Inflammatory macrophage (primary cell): ENCODE measurements at regions not wholly inside any gene's neighbourhood (a gene's known extent, or its start where the extent isn't known, plus 50 kb on each side); places are given as distances from the start of the nearest gene placed in this dataset.
"Not testable (repeated sequence)": the region's sequence is repeated elsewhere in the genome, so short reads cannot be mapped to it uniquely, and the experiment has no call there.

Source experiments
- DNase-seq, 2 donors: peaks; one replicate each; pipeline ENCODE4 v3.0.0-alpha.2; 2020 to 2022

GRCh38 chr6:141874930-141875602 is 257.7 kb upstream of the GJE1 start:
- no peak for DNase-seq

GRCh38 chr6:141869509-141869908 is 263.2 kb upstream of the GJE1 start:
- not testable (repeated sequence) for DNase-seq

- no peak for DNase-seq
These were observed 265.0 kb upstream of the GJE1 start for GRCh38 chr6:141867767-141868166.

GRCh38 chr6:141866731-141867497 is 265.8 kb upstream of the GJE1 start:
- DNase-seq, result no peak

- no peak for DNase-seq
These were observed 281.7 kb upstream of the GJE1 start for GRCh38 chr6:141851063-141851462.

- DNase-seq, result no peak
These were observed 284.5 kb upstream of the GJE1 start for GRCh38 chr6:141848029-141848890.

- DNase-seq, result no peak
These were observed 286.1 kb upstream of the GJE1 start for GRCh38 chr6:141846639-141847038.

- no peak for DNase-seq
These were observed 289.4 kb upstream of the GJE1 start for GRCh38 chr6:141843178-141843834.

GRCh38 chr6:141833001-141833655 is 299.6 kb upstream of the GJE1 start:
- DNase-seq, result no peak

- no peak for DNase-seq
These were observed 302.2 kb upstream of the GJE1 start for GRCh38 chr6:141830530-141830929.

- no peak for DNase-seq
These were observed 303.0 kb upstream of the GJE1 start for GRCh38 chr6:141829566-141830360.

- DNase-seq, result no peak
These were observed 308.4 kb upstream of the GJE1 start for GRCh38 chr6:141824350-141824749.

GRCh38 chr6:141815039-141815438 is 317.7 kb upstream of the GJE1 start:
- DNase-seq, result not testable (repeated sequence)

GRCh38 chr6:141809901-141810300 is 322.8 kb upstream of the GJE1 start:
- no peak for DNase-seq

GRCh38 chr6:141808662-141809061 is 324.1 kb upstream of the GJE1 start:
- no peak for DNase-seq

GRCh38 chr6:141800973-141801372 is 331.8 kb upstream of the GJE1 start:
- DNase-seq, result not testable (repeated sequence)

GRCh38 chr6:141790921-141791320 is 341.8 kb upstream of the GJE1 start:
- DNase-seq, result no peak

GRCh38 chr6:141788096-141788495 is 344.6 kb upstream of the GJE1 start:
- DNase-seq, result no peak

GRCh38 chr6:141783585-141783984 is 349.1 kb upstream of the GJE1 start:
- DNase-seq, result no peak

- no peak for DNase-seq
These were observed 352.4 kb upstream of the GJE1 start for GRCh38 chr6:141780296-141780695.

GRCh38 chr6:141764388-141764787 is 368.3 kb upstream of the GJE1 start:
- DNase-seq, result no peak
